ENCODE measurements at regions not wholly inside any gene's neighbourhood (a gene's known extent, or its start where the extent isn't known, plus 50 kb on each side); places are given as distances from the start of the nearest gene placed in this dataset.

- no peak for DNase-seq (ENCODE audit: low read depth)
- no peak for TF ChIP-seq CTCF (conservative IDR thresholded peaks at IDR 0.05; ENCODE audit: low read length)
- no peak overlapping the region for H3K4me3 ChIP-seq (ENCODE audit: low read length)
Measured at GRCh38 chr2:238568455-238569440, 142.0 kb downstream of the ASB1 start.

- no peak for TF ChIP-seq CTCF (conservative IDR thresholded peaks at IDR 0.05; ENCODE audit: low read length)
- DNase-seq (ENCODE audit: low read depth), result no peak
- no peak overlapping the region for H3K4me3 ChIP-seq (ENCODE audit: low read length)
Measured at GRCh38 chr2:238569507-238570195, 142.9 kb downstream of the ASB1 start.

GRCh38 chr2:238570391-238570790 lies 143.7 kb downstream of the ASB1 start:
- no peak for DNase-seq (ENCODE audit: low read depth)
- H3K4me3 ChIP-seq (ENCODE audit: low read length), result no peak overlapping the region
- no peak for TF ChIP-seq CTCF (conservative IDR thresholded peaks at IDR 0.05; ENCODE audit: low read length)

- no peak overlapping the region for H3K4me3 ChIP-seq (ENCODE audit: low read length)
- no peak for DNase-seq (ENCODE audit: low read depth)
- TF ChIP-seq CTCF (conservative IDR thresholded peaks at IDR 0.05; ENCODE audit: low read length), result no peak
Measured at GRCh38 chr2:238570926-238571325, 144.2 kb downstream of the ASB1 start.

GRCh38 chr2:238571661-238572372 lies 145.1 kb downstream of the ASB1 start:
- no peak overlapping the region for H3K4me3 ChIP-seq (ENCODE audit: low read length)
- TF ChIP-seq CTCF (conservative IDR thresholded peaks at IDR 0.05; ENCODE audit: low read length), result no peak
- DNase-seq (ENCODE audit: low read depth), result no peak

GRCh38 chr2:238573065-238573778 lies 146.5 kb downstream of the ASB1 start:
- DNase-seq (ENCODE audit: low read depth), result no peak
- H3K4me3 ChIP-seq (ENCODE audit: low read length), result no peak overlapping the region
- TF ChIP-seq CTCF (conservative IDR thresholded peaks at IDR 0.05; ENCODE audit: low read length), result peak; percentile 43

All from AG10803 (cell line).